PC-9 (cell line): ENCODE measurements at regions not wholly inside any gene's neighbourhood (a gene's known extent, or its start where the extent isn't known, plus 50 kb on each side); places are given as distances from the start of the nearest gene placed in this dataset.

ENCODE experiments used
- EZH2 ChIP-seq: fragments of 200-600 bp; sonication (generic); IDR thresholded peaks from 2 replicates; pipeline ENCODE4 v1.8.0; 2017; ENCODE audit warnings: antibody characterized with exemption, low read depth
- TF ChIP-seq, protein P1 (sequence below): fragments of 200-600 bp; sonication (generic); conservative IDR thresholded peaks from 2 replicates; pipeline ENCODE4 v1.6.1; 2017; ENCODE audit warnings: mixed run types, antibody characterized with exemption, mild to moderate bottlenecking, moderate library complexity

DNA sequence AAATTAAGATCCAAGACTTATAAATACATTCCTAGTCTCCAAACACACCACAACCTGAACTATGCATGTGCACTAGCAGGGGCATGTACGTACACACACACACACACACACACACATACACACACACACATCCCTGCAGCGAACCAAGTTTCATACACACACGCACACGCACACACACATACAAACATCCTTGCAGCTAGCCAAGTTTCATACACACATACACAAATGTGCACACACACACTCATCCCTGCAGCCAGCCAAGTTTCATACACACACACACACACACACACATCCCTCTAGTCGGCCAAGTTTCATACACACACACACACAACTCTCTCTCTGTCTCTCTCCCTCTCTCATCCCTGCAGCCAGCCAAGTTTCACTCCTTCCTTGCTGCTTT lies 82.7 kb upstream of the WIPF3 start:
- TF ChIP-seq, protein P1, sequence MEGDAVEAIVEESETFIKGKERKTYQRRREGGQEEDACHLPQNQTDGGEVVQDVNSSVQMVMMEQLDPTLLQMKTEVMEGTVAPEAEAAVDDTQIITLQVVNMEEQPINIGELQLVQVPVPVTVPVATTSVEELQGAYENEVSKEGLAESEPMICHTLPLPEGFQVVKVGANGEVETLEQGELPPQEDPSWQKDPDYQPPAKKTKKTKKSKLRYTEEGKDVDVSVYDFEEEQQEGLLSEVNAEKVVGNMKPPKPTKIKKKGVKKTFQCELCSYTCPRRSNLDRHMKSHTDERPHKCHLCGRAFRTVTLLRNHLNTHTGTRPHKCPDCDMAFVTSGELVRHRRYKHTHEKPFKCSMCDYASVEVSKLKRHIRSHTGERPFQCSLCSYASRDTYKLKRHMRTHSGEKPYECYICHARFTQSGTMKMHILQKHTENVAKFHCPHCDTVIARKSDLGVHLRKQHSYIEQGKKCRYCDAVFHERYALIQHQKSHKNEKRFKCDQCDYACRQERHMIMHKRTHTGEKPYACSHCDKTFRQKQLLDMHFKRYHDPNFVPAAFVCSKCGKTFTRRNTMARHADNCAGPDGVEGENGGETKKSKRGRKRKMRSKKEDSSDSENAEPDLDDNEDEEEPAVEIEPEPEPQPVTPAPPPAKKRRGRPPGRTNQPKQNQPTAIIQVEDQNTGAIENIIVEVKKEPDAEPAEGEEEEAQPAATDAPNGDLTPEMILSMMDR = no peak
- no peak for TF ChIP-seq EZH2
